Cardiac muscle cell (in vitro differentiated cells and primary cell): ENCODE measurements at regions not wholly inside any gene's neighbourhood (a gene's known extent, or its start where the extent isn't known, plus 50 kb on each side); places are given as distances from the start of the nearest gene placed in this dataset.

Source experiments
- DNase-seq, 2 donors: peaks; one replicate each; pipeline versions ENCODE4 v3.0.0 to v3.0.0-alpha.2; 2010 to 2017; ENCODE audit warnings: low read depth in 1 of 2, low spot score in 1 of 2
- H3K27ac ChIP-seq: fragments of 200-600 bp; sonication (generic); 2 replicates; pipeline ENCODE4 v1.5.1; 2016
- H3K27me3 ChIP-seq: fragments of 200-600 bp; sonication (generic); 2 replicates; pipeline ENCODE4 v1.6.0; 2016; ENCODE audit warnings: control low read depth
- H3K36me3 ChIP-seq: fragments of 200-600 bp; sonication (generic); 2 replicates; pipeline ENCODE4 v1.5.1; 2016; ENCODE audit warnings: control low read depth
- H3K4me1 ChIP-seq: fragments of 200-600 bp; sonication (generic); 2 replicates; pipeline ENCODE4 v1.8.1; 2017; ENCODE audit warnings: low read depth, mild to moderate bottlenecking, mixed run types
- H3K4me3 ChIP-seq: fragments of 200-600 bp; sonication (generic); 2 replicates; pipeline ENCODE4 v1.5.1; 2016; ENCODE audit warnings: mild to moderate bottlenecking
- H3K9me3 ChIP-seq: fragments of 200-600 bp; sonication (generic); 2 replicates; pipeline ENCODE4 v1.5.1; 2017; ENCODE audit warnings: low read depth, mild to moderate bottlenecking, control low read depth
- CTCF ChIP-seq: IDR thresholded peaks from 2 replicates; pipeline ENCODE4 v1.5.1; 2012; ENCODE audit warnings: low read depth, mild to moderate bottlenecking, low read length

GRCh38 chr4:135744928-135745327, 1543.3 kb upstream of the PABPC4L start:
- Histone ChIP-seq H3K4me1 (no peaks in the 10 kb centered on the region), H3K27me3 (no peaks in the 10 kb centered on the region), H3K9me3 (no peaks in the 10 kb centered on the region), H3K4me3 (no peak overlapping the region), H3K36me3 (no peaks in the 10 kb centered on the region), H3K27ac (no peak overlapping the region)
- no peak for DNase-seq
- TF ChIP-seq CTCF = no peak

GRCh38 chr4:135741583-135741982, 1540.0 kb upstream of the PABPC4L start:
- no peaks in the 10 kb centered on the region for H3K4me1 ChIP-seq
- no peak overlapping the region for H3K4me3 ChIP-seq
- no peak overlapping the region for H3K27ac ChIP-seq
- DNase-seq = no peak
- no peak for TF ChIP-seq CTCF
- H3K36me3 ChIP-seq = no peaks in the 10 kb centered on the region
- no peaks in the 10 kb centered on the region for H3K27me3 ChIP-seq
- no peaks in the 10 kb centered on the region for H3K9me3 ChIP-seq

- DNase-seq = no peak
- no peak for TF ChIP-seq CTCF
- H3K27ac ChIP-seq = no peak overlapping the region
- no peaks in the 10 kb centered on the region for H3K36me3 ChIP-seq
- H3K4me3 ChIP-seq = no peak overlapping the region
- H3K27me3 ChIP-seq = no peaks in the 10 kb centered on the region
- H3K9me3 ChIP-seq = no peaks in the 10 kb centered on the region
- no peaks in the 10 kb centered on the region for H3K4me1 ChIP-seq
Measured at GRCh38 chr4:135739354-135739753, 1537.8 kb upstream of the PABPC4L start.

GRCh38 chr4:135735512-135735911, 1533.9 kb upstream of the PABPC4L start:
- no peak for TF ChIP-seq CTCF
- no peak overlapping the region for H3K4me3 ChIP-seq
- DNase-seq = no peak
- H3K4me1 ChIP-seq = no peaks in the 10 kb centered on the region
- H3K36me3 ChIP-seq = no peaks in the 10 kb centered on the region
- H3K27me3 ChIP-seq = no peaks in the 10 kb centered on the region
- no peaks in the 10 kb centered on the region for H3K9me3 ChIP-seq
- H3K27ac ChIP-seq = no peak overlapping the region

- no peaks in the 10 kb centered on the region for H3K36me3 ChIP-seq
- TF ChIP-seq CTCF = no peak
- no peak overlapping the region for H3K27ac ChIP-seq
- DNase-seq = no peak
- H3K4me3 ChIP-seq = no peak overlapping the region
- no peaks in the 10 kb centered on the region for H3K27me3 ChIP-seq
- no peaks in the 10 kb centered on the region for H3K4me1 ChIP-seq
- H3K9me3 ChIP-seq = no peaks in the 10 kb centered on the region
Measured at GRCh38 chr4:135732448-135732847, 1530.9 kb upstream of the PABPC4L start.

- H3K27ac ChIP-seq = no peak overlapping the region
- H3K4me3 ChIP-seq = no peak overlapping the region
- no peaks in the 10 kb centered on the region for H3K9me3 ChIP-seq
- DNase-seq = no peak
- no peaks in the 10 kb centered on the region for H3K4me1 ChIP-seq
- no peak for TF ChIP-seq CTCF
- H3K27me3 ChIP-seq = no peaks in the 10 kb centered on the region
- no peaks in the 10 kb centered on the region for H3K36me3 ChIP-seq
Measured at GRCh38 chr4:135731682-135732081, 1530.1 kb upstream of the PABPC4L start.
